WTC11 (cell line): ENCODE measurements at regions not wholly inside any gene's neighbourhood (a gene's known extent, or its start where the extent isn't known, plus 50 kb on each side); places are given as distances from the start of the nearest gene placed in this dataset.

Experiments
- ATAC-seq: fragments of 200-7000 bp; cut with Tn5 transposase; 2 replicates; pipeline ENCODE4 v1.10.0; 2021; ENCODE audit warnings: mild to moderate bottlenecking, moderate library complexity
- CTCF ChIA-PET: fragments of 300-600 bp; sonication (Branson Sonifier 250); formaldehyde crosslinking; loops from one replicate; lab custom pipeline; 2021; ENCODE audit warnings: antibody characterized with exemption; lab: Charles Lee
- POLR2A ChIA-PET: fragments of 350-600 bp; sonication (Branson Sonifier 250); formaldehyde crosslinking; loops from one replicate; lab custom pipeline; 2021; ENCODE audit warnings: antibody characterized with exemption; lab: Charles Lee
- DNase-seq: peaks from one replicate; pipeline ENCODE4 v3.0.0; 2021; ENCODE audit warnings: low spot score
- H3K27ac Mint-ChIP-seq: 2 replicates; pipeline ENCODE4 v1.8.0; 2021; ENCODE audit warnings: mixed read lengths
- H3K27me3 Mint-ChIP-seq: 2 replicates; pipeline ENCODE4 v1.8.0; 2021; ENCODE audit warnings: low read depth, mild to moderate bottlenecking, moderate library complexity, mixed read lengths
- H3K36me3 Mint-ChIP-seq: 2 replicates; pipeline ENCODE4 v1.8.0; 2021; ENCODE audit warnings: mixed read lengths
- H3K4me1 Mint-ChIP-seq: 2 replicates; pipeline ENCODE4 v1.8.0; 2022; ENCODE audit warnings: mixed read lengths
- H3K4me3 Mint-ChIP-seq: 2 replicates; pipeline ENCODE4 v1.8.0; 2021; ENCODE audit warnings: mild to moderate bottlenecking, moderate library complexity, mixed read lengths
- H3K9me3 Mint-ChIP-seq: 2 replicates; pipeline ENCODE4 v1.8.0; 2021; ENCODE audit warnings: mixed read lengths
- ATF1 ChIP-seq: sonication (generic); formaldehyde crosslinking; IDR thresholded peaks from 2 replicates; pipeline ENCODE4 v1.8.1; 2023; ENCODE audit warnings: mild to moderate bottlenecking, moderate library complexity, missing genetic modification reagents
- ATF2 ChIP-seq: sonication (generic); formaldehyde crosslinking; IDR thresholded peaks from 2 replicates; pipeline ENCODE4 v1.8.1; 2022; ENCODE audit warnings: low read depth, missing genetic modification reagents, borderline replicate concordance
- CBFB ChIP-seq: sonication (generic); formaldehyde crosslinking; IDR thresholded peaks from 2 replicates; pipeline ENCODE4 v1.8.1; 2022; ENCODE audit warnings: mild to moderate bottlenecking, low read depth, missing genetic modification reagents
- CREB1 ChIP-seq: sonication (generic); formaldehyde crosslinking; IDR thresholded peaks from 2 replicates; pipeline ENCODE4 v1.8.0; 2023; ENCODE audit warnings: mild to moderate bottlenecking, missing genetic modification reagents
- FOXJ3 ChIP-seq: sonication (generic); formaldehyde crosslinking; IDR thresholded peaks from 2 replicates; pipeline ENCODE4 v1.9.0; 2021; ENCODE audit warnings: missing genetic modification reagents, mild to moderate bottlenecking, borderline replicate concordance
- MAX ChIP-seq: sonication (generic); formaldehyde crosslinking; IDR thresholded peaks from 2 replicates; pipeline ENCODE4 v1.8.0; 2022; ENCODE audit warnings: mild to moderate bottlenecking, missing genetic modification reagents
- MXD4 ChIP-seq: fragments of 250-450 bp; sonication (Bioruptor Pico); IDR thresholded peaks from 2 replicates; pipeline ENCODE4 v1.8.0; 2021; ENCODE audit warnings: mild to moderate bottlenecking, moderate library complexity, borderline replicate concordance
- SMAD3 ChIP-seq: sonication (generic); formaldehyde crosslinking; IDR thresholded peaks from 2 replicates; pipeline ENCODE4 v1.8.0; 2022; ENCODE audit warnings: missing genetic modification reagents, mild to moderate bottlenecking, borderline replicate concordance
- SOX15 ChIP-seq: fragments of 250-450 bp; sonication (Bioruptor Pico); IDR thresholded peaks from 2 replicates; pipeline ENCODE4 v1.9.0; 2021; ENCODE audit warnings: mild to moderate bottlenecking
- ZBTB21 ChIP-seq: sonication (generic); formaldehyde crosslinking; IDR thresholded peaks from 2 replicates; pipeline ENCODE4 v1.8.1; 2023; ENCODE audit warnings: mild to moderate bottlenecking, missing genetic modification reagents, borderline replicate concordance
- ZNF121 ChIP-seq: sonication (generic); formaldehyde crosslinking; IDR thresholded peaks from 2 replicates; pipeline ENCODE4 v1.8.0; 2023; ENCODE audit warnings: missing genetic modification reagents
- ZNF138 ChIP-seq: sonication (generic); formaldehyde crosslinking; conservative IDR thresholded peaks from 2 replicates; pipeline ENCODE4 v1.8.1; 2022; ENCODE audit warnings: mild to moderate bottlenecking, moderate library complexity, missing genetic modification reagents
- ZNF219 ChIP-seq: sonication (generic); formaldehyde crosslinking; IDR thresholded peaks from 2 replicates; pipeline ENCODE4 v1.8.0; 2023; ENCODE audit warnings: missing genetic modification reagents, mild to moderate bottlenecking, borderline replicate concordance
- ZNF425 ChIP-seq: fragments of 250-450 bp; sonication (Bioruptor Pico); conservative IDR thresholded peaks from 2 replicates; pipeline ENCODE4 v1.9.0; 2021; ENCODE audit warnings: mild to moderate bottlenecking
- ZNF532 ChIP-seq: fragments of 250-450 bp; sonication (Bioruptor Pico); IDR thresholded peaks from 2 replicates; pipeline ENCODE4 v1.9.0; 2021; ENCODE audit warnings: mild to moderate bottlenecking, borderline replicate concordance
- TF ChIP-seq, protein P1 (sequence below): sonication (generic); formaldehyde crosslinking; conservative IDR thresholded peaks from 2 replicates; pipeline ENCODE4 v1.8.1; 2022; ENCODE audit warnings: mild to moderate bottlenecking, missing genetic modification reagents
- TF ChIP-seq, protein P2 (sequence below): fragments of 250-450 bp; sonication (Bioruptor Pico); IDR thresholded peaks from 2 replicates; pipeline ENCODE4 v1.9.0; 2021; ENCODE audit warnings: moderate library complexity, mild to moderate bottlenecking, inconsistent platforms, borderline replicate concordance
- TF ChIP-seq, protein P3 (sequence below): fragments of 250-450 bp; sonication (Bioruptor Pico); IDR thresholded peaks from 2 replicates; pipeline ENCODE4 v1.8.0; 2021; ENCODE audit warnings: mild to moderate bottlenecking
- TF ChIP-seq, protein P4 (sequence below): sonication (generic); formaldehyde crosslinking; IDR thresholded peaks from 2 replicates; pipeline ENCODE4 v1.8.0; 2023; ENCODE audit warnings: mild to moderate bottlenecking, missing genetic modification reagents

GRCh38 chr19:23512151-23512925, 117.1 kb upstream of the ZNF91 start:
- peaks cover 24% of the 10 kb centered on the region for H3K36me3 Mint-ChIP-seq
- TF ChIP-seq ATF1 (CRISPR knock-in tag) (no peak), ZNF121 (no peak), ZNF219 (CRISPR knock-in tag) (no peak), ZBTB21 (CRISPR knock-in tag) (no peak), MXD4 (CRISPR knock-in tag) (no peak), CBFB (CRISPR knock-in tag) (no peak), ZNF425 (CRISPR knock-in tag) (no peak), SMAD3 (no peak), ATF2 (CRISPR knock-in tag) (no peak)
- TF ChIP-seq, protein P1, sequence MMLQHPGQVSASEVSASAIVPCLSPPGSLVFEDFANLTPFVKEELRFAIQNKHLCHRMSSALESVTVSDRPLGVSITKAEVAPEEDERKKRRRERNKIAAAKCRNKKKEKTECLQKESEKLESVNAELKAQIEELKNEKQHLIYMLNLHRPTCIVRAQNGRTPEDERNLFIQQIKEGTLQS (CRISPR knock-in tag): no peak
- TF ChIP-seq, protein P2, sequence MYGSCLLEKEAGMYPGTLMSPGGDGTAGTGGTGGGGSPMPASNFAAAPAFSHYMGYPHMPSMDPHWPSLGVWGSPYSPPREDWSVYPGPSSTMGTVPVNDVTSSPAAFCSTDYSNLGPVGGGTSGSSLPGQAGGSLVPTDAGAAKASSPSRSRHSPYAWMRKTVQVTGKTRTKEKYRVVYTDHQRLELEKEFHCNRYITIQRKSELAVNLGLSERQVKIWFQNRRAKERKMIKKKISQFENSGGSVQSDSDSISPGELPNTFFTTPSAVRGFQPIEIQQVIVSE (CRISPR knock-in tag): no peak
- TF ChIP-seq, protein P3, sequence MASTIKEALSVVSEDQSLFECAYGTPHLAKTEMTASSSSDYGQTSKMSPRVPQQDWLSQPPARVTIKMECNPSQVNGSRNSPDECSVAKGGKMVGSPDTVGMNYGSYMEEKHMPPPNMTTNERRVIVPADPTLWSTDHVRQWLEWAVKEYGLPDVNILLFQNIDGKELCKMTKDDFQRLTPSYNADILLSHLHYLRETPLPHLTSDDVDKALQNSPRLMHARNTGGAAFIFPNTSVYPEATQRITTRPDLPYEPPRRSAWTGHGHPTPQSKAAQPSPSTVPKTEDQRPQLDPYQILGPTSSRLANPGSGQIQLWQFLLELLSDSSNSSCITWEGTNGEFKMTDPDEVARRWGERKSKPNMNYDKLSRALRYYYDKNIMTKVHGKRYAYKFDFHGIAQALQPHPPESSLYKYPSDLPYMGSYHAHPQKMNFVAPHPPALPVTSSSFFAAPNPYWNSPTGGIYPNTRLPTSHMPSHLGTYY (CRISPR knock-in tag): no peak
- TF ChIP-seq, all 79 proteins: peak for 0
- CTCF ChIA-PET: no interaction called here
- no peak for DNase-seq
- H3K4me1 Mint-ChIP-seq: peaks cover 3% of the 10 kb centered on the region
- no peak overlapping the region for H3K27ac Mint-ChIP-seq
- POLR2A ChIA-PET: no interaction called here
- no peak overlapping the region for H3K4me3 Mint-ChIP-seq
- H3K9me3 Mint-ChIP-seq: peaks cover 56% of the 10 kb centered on the region
- peaks cover 11% of the 10 kb centered on the region for H3K27me3 Mint-ChIP-seq
- ATAC-seq: peak; percentile 58; the same call in 1 of the 2 replicates

DNA sequence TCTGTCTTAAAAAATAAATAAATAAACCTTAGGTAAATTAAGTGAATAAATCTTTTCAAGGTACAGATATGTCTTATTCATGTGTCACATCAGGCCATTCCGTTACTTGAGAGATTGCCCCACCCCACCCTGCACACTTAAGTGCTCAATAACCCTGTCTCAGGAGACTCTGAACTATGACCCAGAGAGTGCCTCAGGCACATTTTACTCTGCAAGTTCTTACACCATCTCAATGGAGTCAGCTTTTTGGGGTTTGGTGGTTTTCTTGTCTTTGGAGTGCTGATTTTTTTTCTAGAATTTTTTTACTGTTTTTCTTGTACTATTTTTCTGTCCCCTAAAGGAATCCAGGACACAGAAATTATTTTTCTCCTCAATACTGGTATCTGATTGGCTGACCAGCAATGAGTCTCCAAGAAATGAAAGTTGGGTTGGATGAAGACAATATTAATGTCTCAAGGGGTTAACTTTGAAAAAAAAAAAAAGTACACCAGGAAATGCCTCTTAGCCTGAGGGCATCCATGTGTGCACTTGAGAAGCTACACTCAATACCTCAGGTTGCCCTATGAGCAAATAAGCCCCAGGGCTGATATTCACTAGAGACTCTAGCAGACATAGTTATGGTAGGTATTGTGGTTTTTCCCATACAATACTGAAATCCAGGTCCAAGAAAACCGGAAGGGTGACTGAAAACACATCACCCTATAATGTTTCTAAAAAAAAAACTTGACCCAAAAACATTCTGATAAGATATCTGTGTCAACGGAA, 114.6 kb upstream of the ZNF91 start:
- CTCF ChIA-PET: no interaction called here
- Mint-ChIP-seq H3K9me3 (peaks cover 41% of the 10 kb centered on the region), H3K4me1 (peaks cover 4% of the 10 kb centered on the region), H3K36me3 (peaks cover 21% of the 10 kb centered on the region), H3K27ac (no peak overlapping the region), H3K4me3 (no peak overlapping the region), H3K27me3 (peaks cover 3% of the 10 kb centered on the region)
- ATAC-seq: no peak
- no peak for DNase-seq
- POLR2A ChIA-PET: interaction anchor here (0.7 kb wide), 1 partner anchor 132 kb away, joined by 3 read pairs; no protein-coding TSS in a partner anchor
- TF ChIP-seq CREB1 (CRISPR knock-in tag): no peak
- no peak for TF ChIP-seq SOX15 (CRISPR knock-in tag)
- no peak for TF ChIP-seq ZNF532 (CRISPR knock-in tag)
- TF ChIP-seq ZNF138 (CRISPR knock-in tag): no peak
- no peak for TF ChIP-seq FOXJ3 (CRISPR knock-in tag)
- TF ChIP-seq, protein P4, sequence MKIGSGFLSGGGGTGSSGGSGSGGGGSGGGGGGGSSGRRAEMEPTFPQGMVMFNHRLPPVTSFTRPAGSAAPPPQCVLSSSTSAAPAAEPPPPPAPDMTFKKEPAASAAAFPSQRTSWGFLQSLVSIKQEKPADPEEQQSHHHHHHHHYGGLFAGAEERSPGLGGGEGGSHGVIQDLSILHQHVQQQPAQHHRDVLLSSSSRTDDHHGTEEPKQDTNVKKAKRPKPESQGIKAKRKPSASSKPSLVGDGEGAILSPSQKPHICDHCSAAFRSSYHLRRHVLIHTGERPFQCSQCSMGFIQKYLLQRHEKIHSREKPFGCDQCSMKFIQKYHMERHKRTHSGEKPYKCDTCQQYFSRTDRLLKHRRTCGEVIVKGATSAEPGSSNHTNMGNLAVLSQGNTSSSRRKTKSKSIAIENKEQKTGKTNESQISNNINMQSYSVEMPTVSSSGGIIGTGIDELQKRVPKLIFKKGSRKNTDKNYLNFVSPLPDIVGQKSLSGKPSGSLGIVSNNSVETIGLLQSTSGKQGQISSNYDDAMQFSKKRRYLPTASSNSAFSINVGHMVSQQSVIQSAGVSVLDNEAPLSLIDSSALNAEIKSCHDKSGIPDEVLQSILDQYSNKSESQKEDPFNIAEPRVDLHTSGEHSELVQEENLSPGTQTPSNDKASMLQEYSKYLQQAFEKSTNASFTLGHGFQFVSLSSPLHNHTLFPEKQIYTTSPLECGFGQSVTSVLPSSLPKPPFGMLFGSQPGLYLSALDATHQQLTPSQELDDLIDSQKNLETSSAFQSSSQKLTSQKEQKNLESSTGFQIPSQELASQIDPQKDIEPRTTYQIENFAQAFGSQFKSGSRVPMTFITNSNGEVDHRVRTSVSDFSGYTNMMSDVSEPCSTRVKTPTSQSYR: no peak
- no peak for TF ChIP-seq MAX
